Fibroblast of skin of left quadriceps (primary cell): ENCODE measurements at regions not wholly inside any gene's neighbourhood (a gene's known extent, or its start where the extent isn't known, plus 50 kb on each side); places are given as distances from the start of the nearest gene placed in this dataset.

Experiments used
- DNase-seq, 2 experiments: peaks; one replicate each; pipeline ENCODE4 v3.0.0-alpha.2; 2013; ENCODE audit warnings: low read depth in 2 of 2

- peak; percentile 3 to 7 for DNase-seq
These were observed 185.2 kb downstream of the ANXA2 start for GRCh38 chr15:60212536-60212935.

GRCh38 chr15:60213377-60214000 is 184.3 kb downstream of the ANXA2 start:
- no peak for DNase-seq

- DNase-seq: no peak
These were observed 183.6 kb downstream of the ANXA2 start for GRCh38 chr15:60214201-60214600.

DNA sequence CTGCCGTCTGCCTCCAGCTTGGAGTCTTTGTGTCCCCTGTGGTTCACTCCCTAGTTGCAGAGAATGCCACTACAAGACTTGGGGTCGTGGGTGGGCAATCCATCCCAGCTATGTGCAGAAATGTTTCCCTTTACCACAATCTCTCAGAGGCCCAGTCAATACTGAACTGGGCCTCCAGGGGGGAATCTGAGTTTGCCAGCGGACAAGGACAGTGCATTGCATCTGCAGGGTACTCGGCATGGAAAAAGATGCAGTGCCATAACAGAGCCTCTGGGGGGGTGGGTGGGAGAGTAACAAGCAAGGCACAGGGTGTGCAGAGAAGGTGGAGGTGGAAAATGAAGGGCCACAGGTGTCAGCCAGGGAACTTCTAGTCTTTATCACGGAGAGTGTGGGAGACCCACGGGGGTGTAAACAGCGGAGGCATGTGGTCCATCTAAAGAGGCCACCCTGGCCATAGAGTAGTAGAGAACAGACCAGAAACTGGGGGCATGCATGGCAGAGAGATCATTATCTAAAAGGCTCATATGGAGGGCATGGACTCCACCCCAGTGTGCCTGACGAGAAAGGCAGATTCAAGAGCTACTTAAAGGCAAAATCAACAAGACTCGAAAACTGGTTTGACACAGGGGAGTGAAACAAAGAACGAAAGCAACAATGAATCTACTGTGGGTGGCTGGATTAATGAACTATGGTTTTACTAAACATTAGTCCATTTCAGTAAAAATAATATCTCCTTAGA is 182.4 kb downstream of the ANXA2 start:
- no peak for DNase-seq

DNA sequence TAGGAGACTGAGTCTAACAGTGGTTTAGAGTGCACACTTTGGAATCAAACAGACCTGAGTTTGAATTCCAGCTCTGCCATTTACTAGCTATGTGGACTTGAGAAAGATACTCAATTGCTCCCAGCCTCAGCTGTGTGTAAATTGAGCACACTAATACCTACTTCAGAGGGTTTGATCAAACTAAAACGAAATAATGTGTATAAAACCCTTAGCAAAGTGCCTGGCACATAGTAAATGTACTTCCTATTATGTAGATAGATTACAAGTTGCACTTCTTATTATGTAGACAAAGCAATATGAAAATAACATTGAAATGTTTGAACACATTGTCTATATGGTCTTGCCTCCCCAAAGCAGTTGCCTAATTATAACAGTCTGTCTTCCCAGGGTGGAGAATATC is 180.6 kb downstream of the ANXA2 start:
- DNase-seq: no peak

- DNase-seq: no peak
These were observed 179.5 kb downstream of the ANXA2 start for GRCh38 chr15:60218256-60218655.

- DNase-seq: no peak
These were observed 177.9 kb downstream of the ANXA2 start for GRCh38 chr15:60219866-60220265.

- DNase-seq: no peak
These were observed 176.4 kb downstream of the ANXA2 start for GRCh38 chr15:60221356-60221755.

DNA sequence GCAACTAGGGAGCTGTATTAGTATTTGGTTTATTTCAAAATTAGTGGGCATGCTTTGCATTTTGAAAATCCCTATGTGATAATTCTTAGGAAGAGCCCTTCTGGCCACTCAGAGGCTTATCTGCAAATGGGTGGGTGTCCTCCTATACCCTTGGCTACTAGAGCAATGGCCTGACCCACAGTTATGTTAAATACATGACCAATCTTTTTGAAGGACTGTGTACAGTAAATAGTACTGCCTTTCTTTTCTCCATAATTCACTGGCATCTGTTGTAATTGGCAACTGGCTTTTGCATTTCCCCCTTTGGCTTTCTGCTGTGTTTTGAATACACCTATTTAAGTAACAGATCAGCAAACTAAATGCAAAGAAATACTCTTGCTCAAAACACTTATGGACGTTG is 175.4 kb downstream of the ANXA2 start:
- DNase-seq: no peak

GRCh38 chr15:60223176-60223575 is 174.6 kb downstream of the ANXA2 start:
- no peak for DNase-seq

DNA sequence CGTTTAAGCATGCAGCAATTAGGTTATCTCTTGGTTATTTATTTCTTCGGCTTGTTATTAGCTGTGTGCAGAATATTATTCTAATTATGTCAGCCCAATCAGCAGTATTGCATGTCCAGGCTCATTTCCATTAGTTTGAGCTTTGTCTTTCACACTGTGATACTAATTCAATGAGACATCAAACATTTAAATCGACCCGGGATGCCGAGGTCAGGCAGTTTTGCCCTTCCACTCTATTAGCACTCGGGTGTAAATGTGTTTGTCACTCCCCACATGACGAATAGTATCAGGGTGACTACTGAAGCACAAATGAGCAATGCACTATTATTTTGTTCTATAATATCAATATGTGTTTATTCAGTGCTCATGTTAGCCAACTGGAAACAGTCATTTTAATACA is 170.9 kb downstream of the ANXA2 start:
- DNase-seq: no peak

DNA sequence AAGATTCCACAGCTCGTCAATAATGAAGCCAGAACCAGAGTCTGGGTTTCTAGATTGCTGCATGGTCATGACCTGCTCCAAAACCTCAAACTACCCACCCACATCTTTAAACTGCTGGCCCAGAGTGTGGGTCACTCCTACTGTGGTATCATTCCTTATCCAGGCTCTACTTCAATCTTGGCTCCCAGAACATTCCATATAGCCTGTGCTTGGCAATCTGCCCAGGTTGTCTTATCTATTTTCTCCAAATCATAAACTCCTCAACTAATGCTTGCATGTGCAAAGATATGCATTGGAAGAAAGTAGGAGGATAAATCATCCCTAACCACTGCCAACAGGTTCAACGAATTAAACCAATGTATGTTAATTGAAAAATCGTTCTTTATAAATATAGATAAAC is 169.7 kb downstream of the ANXA2 start:
- no peak for DNase-seq

- DNase-seq: no peak
These were observed 169.2 kb downstream of the ANXA2 start for GRCh38 chr15:60228619-60229018.

DNA sequence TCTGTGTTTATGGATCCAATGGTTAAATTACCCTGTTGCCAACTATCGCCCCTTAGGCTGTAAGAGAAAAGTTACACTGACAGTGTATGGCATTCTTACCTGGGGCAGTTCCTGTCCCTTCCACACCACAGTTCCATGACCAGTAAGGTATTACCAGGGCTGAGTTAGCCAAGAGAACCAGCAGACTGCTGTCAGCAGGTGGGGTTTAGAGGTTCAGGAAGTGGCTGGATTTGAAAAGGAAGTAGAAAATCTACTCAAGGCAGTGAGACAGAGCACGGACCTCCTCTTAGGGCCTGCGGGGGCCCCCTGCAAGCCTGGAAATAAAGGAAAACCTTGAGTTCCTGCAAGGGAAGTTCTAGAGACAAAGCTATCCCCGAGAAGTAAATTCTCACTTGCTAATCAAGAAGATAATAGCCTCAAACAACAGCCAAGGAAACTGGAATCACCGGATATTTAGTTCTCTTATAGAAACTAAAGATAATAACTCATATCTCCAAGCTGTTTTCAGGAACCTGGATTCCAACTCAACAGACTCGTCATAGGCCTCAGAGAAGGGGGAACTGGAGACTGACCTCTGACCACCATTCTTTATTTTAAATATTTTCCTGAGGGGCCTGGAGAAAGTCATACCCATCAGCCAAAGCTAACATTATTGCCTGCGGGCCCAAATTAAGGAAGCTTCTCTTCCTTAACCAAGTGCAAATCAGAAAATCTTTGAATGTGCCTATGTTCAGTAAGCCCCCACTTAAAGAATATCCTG is 161.7 kb downstream of the ANXA2 start:
- DNase-seq: no peak

DNA sequence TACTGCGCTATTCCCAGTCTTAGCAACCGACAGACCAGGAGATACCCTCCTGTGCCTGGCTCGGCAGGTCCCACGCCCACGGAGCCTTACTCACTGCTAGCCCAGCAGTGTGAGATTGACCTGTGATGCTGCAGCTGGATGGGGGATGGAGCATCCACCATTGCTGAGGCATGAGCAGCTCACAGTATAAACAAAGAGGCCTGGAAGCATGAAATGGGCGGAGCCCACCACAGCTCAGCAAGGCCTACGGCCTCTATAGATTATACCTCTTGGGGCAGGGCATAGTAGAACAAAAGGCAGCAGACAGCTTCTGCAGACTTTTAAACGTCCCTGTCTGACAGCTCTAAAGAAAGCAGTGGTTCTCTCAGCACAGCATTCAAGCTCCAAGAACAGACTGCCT is 160.3 kb downstream of the ANXA2 start:
- DNase-seq: no peak

DNA sequence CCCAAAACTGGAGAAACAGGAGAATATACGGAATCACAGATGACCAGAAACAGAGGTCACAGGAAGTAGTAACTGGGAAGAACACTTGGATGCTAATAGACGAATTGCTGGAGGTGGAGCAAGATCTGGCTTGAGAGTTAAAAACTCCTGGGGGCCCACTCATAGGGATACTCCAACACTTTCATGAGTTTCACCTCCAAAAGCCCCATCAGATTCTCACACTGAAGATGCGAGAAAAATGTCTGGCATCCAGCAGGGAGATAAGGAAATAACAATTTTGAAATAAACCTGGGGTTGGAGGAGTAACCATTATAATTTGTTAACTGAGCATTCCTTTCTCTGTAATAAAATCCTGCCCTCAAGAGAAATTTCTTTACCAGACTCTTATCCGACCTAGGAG is 154.0 kb downstream of the ANXA2 start:
- DNase-seq: no peak

DNA sequence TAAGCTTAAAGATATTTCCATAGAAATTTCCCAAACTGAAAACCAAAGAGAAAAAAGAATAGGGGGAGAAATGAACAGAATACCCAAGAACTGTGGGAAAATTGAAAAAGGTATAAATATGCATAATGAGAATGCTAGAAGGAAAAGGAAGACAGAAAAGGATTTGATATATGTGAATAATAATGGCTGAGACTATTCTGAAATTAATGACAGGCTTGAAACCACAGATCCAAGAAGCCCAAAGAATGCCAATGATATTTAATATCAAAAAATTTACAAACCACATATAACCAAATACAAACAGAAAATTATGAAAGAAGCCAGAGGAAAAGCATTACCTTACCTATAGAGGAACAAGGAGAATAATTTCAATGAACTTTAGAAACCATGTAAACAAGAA is 153.0 kb downstream of the ANXA2 start:
- DNase-seq: no peak

DNA sequence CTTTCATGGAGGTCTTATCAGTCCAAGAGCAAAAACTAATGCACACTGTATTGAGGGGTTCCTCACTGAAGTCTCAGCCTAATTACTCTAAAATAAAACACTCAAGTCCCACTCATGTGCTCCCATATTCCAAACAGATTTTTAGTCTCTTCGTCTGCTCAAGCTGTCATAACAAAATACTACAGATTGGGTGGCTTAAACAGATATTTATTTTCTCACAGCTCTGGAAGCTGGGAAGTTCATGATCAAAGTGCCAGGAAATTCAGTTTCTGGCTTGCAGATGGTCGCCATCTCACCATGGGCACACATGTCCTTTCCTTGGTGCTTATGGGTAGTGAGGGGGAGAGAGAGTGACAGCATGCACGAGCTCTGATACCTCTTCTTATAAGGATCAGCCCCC is 147.5 kb downstream of the ANXA2 start:
- DNase-seq: no peak

- no peak for DNase-seq
These were observed 146.3 kb downstream of the ANXA2 start for GRCh38 chr15:60251300-60252070.

GRCh38 chr15:60254416-60254815 is 143.4 kb downstream of the ANXA2 start:
- DNase-seq: no peak

GRCh38 chr15:60255390-60255789 is 142.4 kb downstream of the ANXA2 start:
- DNase-seq: no peak

GRCh38 chr15:60257591-60258159 is 140.1 kb downstream of the ANXA2 start:
- no peak for DNase-seq
